ENCODE measurements at regions not wholly inside any gene's neighbourhood (a gene's known extent, or its start where the extent isn't known, plus 50 kb on each side); places are given as distances from the start of the nearest gene placed in this dataset.

GRCh38 chr10:8489823-8490222 lies 435.3 kb downstream of the GATA3 start:
- Histone ChIP-seq H3K27ac (ENCODE audit: control insufficient read depth, insufficient read depth) (no peak overlapping the region), H3K27me3 (replicated peaks in 1 of 2; ENCODE audit: control insufficient read depth in 2 of 2, insufficient read depth in 2 of 2, low read length in 1 of 2) (no peaks in the 10 kb centered on the region), H3K4me1 (ENCODE audit: control insufficient read depth, insufficient read depth, low read length) (no peaks in the 10 kb centered on the region), H3K4me3 (no peak overlapping the region), H3K9me3 (replicated peaks; ENCODE audit: control insufficient read depth, insufficient read depth, low read length) (no peaks in the 10 kb centered on the region), H3K36me3 (ENCODE audit: control insufficient read depth in 2 of 2, insufficient read depth in 2 of 2, low read length in 1 of 2) (no peaks in the 10 kb centered on the region), H3K9ac (ENCODE audit: control insufficient read depth, insufficient read depth, low read length) (no peak overlapping the region), H4K20me1 (ENCODE audit: control insufficient read depth, insufficient read depth) (no peaks in the 10 kb centered on the region), H3K4me2 (ENCODE audit: control insufficient read depth, insufficient read depth) (no peak overlapping the region), H2AFZ (ENCODE audit: control insufficient read depth, low read depth, low read length) (no peak overlapping the region), H3K79me2 (ENCODE audit: control insufficient read depth, insufficient read depth, low read length) (no peaks in the 10 kb centered on the region)
- ATAC-seq = no peak
- 26% methylated on average over 6 of the region's 6 CpGs for WGBS (ENCODE audit: insufficient coverage, insufficient replicate concordance, low lambda C conversion rate, missing lambda C conversion rate)
- intact Hi-C loops (cut with micrococcal nuclease; ENCODE audit: unreplicated experiment) = no loop called here
- RAD21 ChIA-PET (ENCODE audit: unreplicated experiment) = no interaction called here
- BruUV-seq (replicated peaks) = no TSS peak
- SMC1A ChIA-PET (ENCODE audit: uncharacterized antibody, unreplicated experiment) = no interaction called here
- POLR2A ChIA-PET = no interaction called here
- FAIRE-seq = no peak
- CTCF ChIA-PET = no interaction called here
- in situ Hi-C loops (cut with MboI) = no loop called here
- no peak for DNase-seq (ENCODE audit: low read depth, low spot score)
- TF ChIP-seq KAT2A (conservative IDR thresholded peaks at IDR 0.05; ENCODE audit: control insufficient read depth, low read depth, low read length) (no peak), IKZF1 (conservative IDR thresholded peaks at IDR 0.05) (no peak), ATF7 (IDR thresholded peaks at IDR 0.05; ENCODE audit: low read depth) (no peak), USF1 (IDR thresholded peaks at IDR 0.05; ENCODE audit: borderline replicate concordance, extremely low read length, insufficient read depth, low read depth, low read length) (no peak), IRF5 (IDR thresholded peaks at IDR 0.05; ENCODE audit: borderline replicate concordance) (no peak), MLLT1 (IDR thresholded peaks at IDR 0.05) (no peak), ELK1 (IDR thresholded peaks at IDR 0.05; ENCODE audit: low read depth, low read length) (no peak), SRF (IDR thresholded peaks at IDR 0.05; ENCODE audit: low read depth in 2 of 2, low read length in 2 of 2) (no peak)
